SK-N-SH (cell line): ENCODE measurements at regions not wholly inside any gene's neighbourhood (a gene's known extent, or its start where the extent isn't known, plus 50 kb on each side); places are given as distances from the start of the nearest gene placed in this dataset.

ENCODE experiments used
- CTCF ChIA-PET: fragments of 300-600, 350-600 bp; formaldehyde crosslinking; extraction: SDS; loops from one replicate; lab custom pipeline; 2021; lab: Yijun Ruan, JAX
- POLR2A ChIA-PET: fragments of 350-600 bp; sonication (Branson Sonifier 250); formaldehyde crosslinking; extraction: SDS; loops from one replicate; lab custom pipeline; 2020; ENCODE audit warnings: antibody characterized with exemption, inconsistent platforms; lab: Yijun Ruan, JAX
- DNase-seq: peaks from one replicate; pipeline ENCODE4 v3.0.0; 2012
- H2AFZ ChIP-seq: fragments of 200-600 bp; sonication (generic); 2 replicates; pipeline ENCODE4 v1.8.1; 2016; ENCODE audit warnings: antibody characterized with exemption, mild to moderate bottlenecking, low read depth
- H3F3A ChIP-seq: fragments of 200-600 bp; sonication (generic); replicated peaks from 2 replicates; pipeline ENCODE3; 2016; ENCODE audit warnings: antibody characterized with exemption, mild to moderate bottlenecking; ENCODE audit not compliant: insufficient read depth
- H3K27ac ChIP-seq, 2 experiments: fragments of 200-500 bp in 1 of 2; fragments of 200-600 bp in 1 of 2; sonication (Bioruptor generic) in 1 of 2; sonication (generic), shearing (Covaris generic) in 1 of 2; 2 replicates each; pipeline versions ENCODE4 v1.5.1 to v1.6.1; 2014 to 2016; ENCODE audit warnings: low read depth in 2 of 2, inconsistent platforms in 1 of 2, low read length in 1 of 2, mild to moderate bottlenecking in 1 of 2, mixed read lengths in 1 of 2
- H3K27me3 ChIP-seq: fragments of 200-600 bp; sonication (generic), shearing (Covaris generic); 2 replicates; pipeline ENCODE4 v1.6.1; 2016; ENCODE audit warnings: mixed run types; ENCODE audit not compliant: insufficient read depth
- H3K36me3 ChIP-seq, 2 experiments: fragments of 200-500 bp in 1 of 2; fragments of 200-600 bp in 1 of 2; sonication (Bioruptor generic) in 1 of 2; sonication (generic) in 1 of 2; replicated peaks in 1 of 2; 2 replicates each; pipeline versions ENCODE3 to v1.5.1; 2014 to 2016; ENCODE audit warnings: low read length in 1 of 2, mild to moderate bottlenecking in 1 of 2; ENCODE audit not compliant: insufficient read depth in 2 of 2, control insufficient read depth in 1 of 2
- H3K4me1 ChIP-seq, 2 experiments: fragments of 200-500 bp in 1 of 2; fragments of 200-600 bp in 1 of 2; sonication (Bioruptor generic) in 1 of 2; sonication (generic), shearing (Covaris generic) in 1 of 2; 2 replicates each; pipeline versions ENCODE4 v1.5.1 to v1.6.1; 2014 to 2016; ENCODE audit warnings: low read depth in 1 of 2, low read length in 1 of 2, mixed run types in 1 of 2; ENCODE audit not compliant: insufficient read depth in 2 of 2, control insufficient read depth in 1 of 2
- H3K4me2 ChIP-seq: fragments of 200-600 bp; sonication (generic), shearing (Covaris generic); 2 replicates; pipeline ENCODE4 v1.6.1; 2017; ENCODE audit warnings: mixed run types
- H3K4me3 ChIP-seq, 2 experiments: fragments of 200-500 bp in 1 of 2; fragments of 200-600 bp in 1 of 2; sonication (Bioruptor generic) in 1 of 2; sonication (generic), shearing (Covaris generic) in 1 of 2; 2 replicates each; pipeline versions ENCODE4 v1.5.1 to v1.8.1; 2014 to 2016; ENCODE audit warnings: low read depth in 2 of 2, inconsistent platforms in 1 of 2, low read length in 1 of 2, mild to moderate bottlenecking in 1 of 2, mixed read lengths in 1 of 2, moderate library complexity in 1 of 2
- H3K79me2 ChIP-seq: fragments of 200-600 bp; sonication (generic); 2 replicates; pipeline ENCODE4 v1.8.1; 2017; ENCODE audit warnings: mild to moderate bottlenecking; ENCODE audit not compliant: insufficient read depth
- H3K9ac ChIP-seq: fragments of 200-600 bp; sonication (generic); 2 replicates; pipeline ENCODE4 v1.6.1; 2017; ENCODE audit warnings: mixed run types
- H3K9me2 ChIP-seq: fragments of 200-600 bp; sonication (generic); 2 replicates; pipeline ENCODE4 v1.6.1; 2017; ENCODE audit warnings: mixed run types
- H3K9me3 ChIP-seq: fragments of 200-600 bp; sonication (generic); 2 replicates; pipeline ENCODE4 v1.6.1; 2017; ENCODE audit warnings: mixed run types, mild to moderate bottlenecking, moderate library complexity
- H4K20me1 ChIP-seq: fragments of 200-600 bp; sonication (generic); 2 replicates; pipeline ENCODE4 v1.6.1; 2017; ENCODE audit warnings: mild to moderate bottlenecking, mixed run types; ENCODE audit not compliant: insufficient read depth
- EZH2phosphoT487 ChIP-seq: fragments of 200-600 bp; sonication (generic); IDR thresholded peaks from 2 replicates; pipeline ENCODE4 v1.6.1; 2017; ENCODE audit warnings: low read depth, mixed run types, mild to moderate bottlenecking, antibody characterized with exemption, moderate library complexity, borderline replicate concordance
- GABPA ChIP-seq: IDR thresholded peaks from 2 replicates; pipeline ENCODE4 v1.4.0; 2012; ENCODE audit warnings: low read depth, mild to moderate bottlenecking
- GATA2 ChIP-seq: sonication (generic); formaldehyde crosslinking; IDR thresholded peaks from 2 replicates; pipeline ENCODE4 v1.5.0; 2020; ENCODE audit warnings: mild to moderate bottlenecking, missing genetic modification reagents
- IRF3 ChIP-seq: fragments of 150-350 bp; IDR thresholded peaks from 2 replicates; pipeline ENCODE4 v1.6.1; 2016; ENCODE audit warnings: mild to moderate bottlenecking, low read depth, low read length
- MAX ChIP-seq: IDR thresholded peaks from 2 replicates; pipeline ENCODE4 v1.4.0; 2012; ENCODE audit warnings: low read depth
- MEF2A ChIP-seq: IDR thresholded peaks from 2 replicates; pipeline ENCODE4 v1.4.0; 2012; ENCODE audit warnings: low read depth, borderline replicate concordance
- MXI1 ChIP-seq: IDR thresholded peaks from 2 replicates; pipeline ENCODE4 v1.6.1; 2012; ENCODE audit warnings: mild to moderate bottlenecking, low read depth, low read length, improper control_type of control experiment
- NFIC ChIP-seq: IDR thresholded peaks from 2 replicates; pipeline ENCODE4 v1.4.0; 2012; ENCODE audit warnings: borderline replicate concordance
- POLR2AphosphoS5 ChIP-seq: IDR thresholded peaks from 2 replicates; pipeline ENCODE4 v1.6.1; 2012; ENCODE audit warnings: low read depth, low read length
- RCOR1 ChIP-seq: fragments of 150-350 bp; IDR thresholded peaks from 2 replicates; pipeline ENCODE4 v1.6.1; 2017; ENCODE audit warnings: antibody characterized with exemption, low read length
- RFX5 ChIP-seq: IDR thresholded peaks from 2 replicates; pipeline ENCODE4 v1.6.1; 2012; ENCODE audit warnings: mild to moderate bottlenecking, improper control_type of control experiment, low read length
- SIN3A ChIP-seq: IDR thresholded peaks from 2 replicates; pipeline ENCODE4 v1.6.1; 2012; ENCODE audit warnings: low read depth, mild to moderate bottlenecking, low read length, moderate library complexity, borderline replicate concordance
- SMC3 ChIP-seq: IDR thresholded peaks from 2 replicates; pipeline ENCODE4 v1.6.1; 2012; ENCODE audit warnings: low read depth, low read length, improper control_type of control experiment
- TCF12 ChIP-seq: IDR thresholded peaks from 2 replicates; pipeline ENCODE4 v1.4.0; 2012
- TEAD4 ChIP-seq: IDR thresholded peaks from 2 replicates; pipeline ENCODE4 v1.4.0; 2012; ENCODE audit warnings: mild to moderate bottlenecking, borderline replicate concordance; ENCODE audit not compliant: insufficient read depth
- USF2 ChIP-seq: fragments of 150-350 bp; IDR thresholded peaks from 2 replicates; pipeline ENCODE4 v1.6.1; 2017; ENCODE audit warnings: antibody characterized with exemption, low read length, low read depth, borderline replicate concordance
- YY1 ChIP-seq: IDR thresholded peaks from 2 replicates; pipeline ENCODE4 v1.4.0; 2012; ENCODE audit warnings: low read depth, mild to moderate bottlenecking
- ZBTB33 ChIP-seq: IDR thresholded peaks from 2 replicates; pipeline ENCODE4 v1.4.0; 2012; ENCODE audit warnings: low read depth, borderline replicate concordance
- WGBS: methylation state at CpG from one replicate; pipeline ENCODE4 v1.1.6; 2017; ENCODE audit warnings: low lambda C conversion rate; 5-methylcytosine and 5-hydroxymethylcytosine counted together

- Histone ChIP-seq H4K20me1 (no peaks in the 10 kb centered on the region), H3K9me2 (no peaks in the 10 kb centered on the region), H3K27ac (no peak overlapping the region), H3K36me3 (no peaks in the 10 kb centered on the region), H3F3A (no peaks in the 10 kb centered on the region), H3K79me2 (no peaks in the 10 kb centered on the region), H2AFZ (no peak overlapping the region), H3K4me3 (no peak overlapping the region), H3K27me3 (no peaks in the 10 kb centered on the region), H3K4me2 (no peak overlapping the region), H3K9me3 (no peaks in the 10 kb centered on the region), H3K9ac (no peak overlapping the region), H3K4me1 (no peaks in the 10 kb centered on the region)
- ChIA-PET POLR2A (no interaction called here), CTCF (interaction anchor here (0.6 kb wide), 1 partner anchor 428 kb away, joined by 3 read pairs; no protein-coding TSS in a partner anchor)
- TF ChIP-seq TEAD4 (no peak), EZH2phosphoT487 (no peak), GABPA (no peak), USF2 (no peak), MAX (no peak), MEF2A (no peak), TCF12 (no peak), IRF3 (no peak), SIN3A (no peak), YY1 (no peak), RCOR1 (no peak), SMC3 (no peak), POLR2AphosphoS5 (no peak), RFX5 (no peak)
- 7% methylated on average over 3 of the region's 3 CpGs for WGBS
- DNase-seq = no peak
Observed at GRCh38 chr3:5651351-5651750, 463.8 kb downstream of the EDEM1 start.

GRCh38 chr3:5653426-5654143 is 466.1 kb downstream of the EDEM1 start:
- WGBS = 15% methylated on average over 2 of the region's 2 CpGs
- no peak overlapping the region for H3K9ac ChIP-seq
- H4K20me1 ChIP-seq = no peaks in the 10 kb centered on the region
- no peaks in the 10 kb centered on the region for H3K27me3 ChIP-seq
- no peaks in the 10 kb centered on the region for H3K9me2 ChIP-seq
- H3K4me1 ChIP-seq = no peaks in the 10 kb centered on the region
- no peaks in the 10 kb centered on the region for H3F3A ChIP-seq
- no peak for DNase-seq
- POLR2A ChIA-PET = no interaction called here
- CTCF ChIA-PET = interaction anchor here (0.6 kb wide), 1 partner anchor 135 kb away, joined by 3 read pairs; no protein-coding TSS in a partner anchor
- H3K9me3 ChIP-seq = no peaks in the 10 kb centered on the region
- H3K4me2 ChIP-seq = no peak overlapping the region
- no peaks in the 10 kb centered on the region for H3K79me2 ChIP-seq
- no peaks in the 10 kb centered on the region for H3K36me3 ChIP-seq
- H2AFZ ChIP-seq = no peak overlapping the region
- H3K27ac ChIP-seq = no peak overlapping the region
- no peak overlapping the region for H3K4me3 ChIP-seq
- TF ChIP-seq GATA2 (CRISPR knock-in tag) (no peak), MXI1 (no peak), ZBTB33 (no peak), TCF12 (no peak), NFIC (no peak)
